ENCODE measurements at regions not wholly inside any gene's neighbourhood (a gene's known extent, or its start where the extent isn't known, plus 50 kb on each side); places are given as distances from the start of the nearest gene placed in this dataset.

DNA sequence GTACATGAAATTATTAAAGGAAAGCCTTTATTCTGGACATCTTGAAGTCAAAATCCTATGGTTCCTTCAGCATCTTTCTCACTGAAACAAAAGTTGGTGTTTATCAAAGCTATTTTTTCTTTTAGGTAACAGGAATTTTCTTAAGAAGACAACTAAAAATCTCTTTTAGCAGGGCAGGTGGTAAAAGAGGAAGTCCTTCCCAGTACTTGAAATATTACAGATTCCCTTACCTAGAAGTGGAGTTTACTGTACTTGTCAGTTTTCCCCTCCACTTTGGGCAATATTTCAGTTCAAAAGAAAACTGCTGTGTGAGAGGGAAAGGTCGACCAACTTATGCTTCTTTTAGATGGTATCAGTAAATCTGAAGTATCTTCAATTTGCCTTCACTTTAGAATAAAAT, 64.3 kb upstream of the TDRD3 start:
- Histone ChIP-seq H2AFZ (ENCODE audit: low read length) (no peak overlapping the region), H3K9ac (ENCODE audit: insufficient read depth, low read depth, low read length) (no peak overlapping the region), H3K4me2 (ENCODE audit: low read depth, low read length) (no peak overlapping the region), H3K79me2 (ENCODE audit: insufficient read depth, low read length) (no peaks in the 10 kb centered on the region), H3K4me3 (replicated peaks in 1 of 3; ENCODE audit: insufficient read depth in 1 of 3, low read depth in 2 of 3, low read length in 3 of 3) (no peak overlapping the region), H3K9me3 (ENCODE audit: low read length) (no peaks in the 10 kb centered on the region), H4K20me1 (ENCODE audit: insufficient read depth, low read length) (no peaks in the 10 kb centered on the region), H3K27ac (ENCODE audit: extremely low read length, insufficient read depth, low read length) (no peak overlapping the region), H3K36me3 (replicated peaks in 1 of 2; ENCODE audit: control insufficient read depth in 1 of 2, insufficient read depth in 2 of 2, low read length in 2 of 2) (no peaks in the 10 kb centered on the region), H3K27me3 (ENCODE audit: control insufficient read depth in 1 of 2, insufficient read depth in 2 of 2, low read length in 2 of 2) (0 out of 5 replicates have a peak, but pooled peaks cover 0 to 3% of the 10 kb centered on the region in 2 experiments), H3K4me1 (ENCODE audit: insufficient read depth, low read length) (no peaks in the 10 kb centered on the region)
- ChIA-PET CTCF (ENCODE audit: low intra/inter-chr PET ratio, low total read pairs) (no interaction called here), POLR2A (no interaction called here)
- 0% methylated on average over 1 of the region's 1 CpG for WGBS (ENCODE audit: low lambda C conversion rate)
- TF ChIP-seq, protein P1, sequence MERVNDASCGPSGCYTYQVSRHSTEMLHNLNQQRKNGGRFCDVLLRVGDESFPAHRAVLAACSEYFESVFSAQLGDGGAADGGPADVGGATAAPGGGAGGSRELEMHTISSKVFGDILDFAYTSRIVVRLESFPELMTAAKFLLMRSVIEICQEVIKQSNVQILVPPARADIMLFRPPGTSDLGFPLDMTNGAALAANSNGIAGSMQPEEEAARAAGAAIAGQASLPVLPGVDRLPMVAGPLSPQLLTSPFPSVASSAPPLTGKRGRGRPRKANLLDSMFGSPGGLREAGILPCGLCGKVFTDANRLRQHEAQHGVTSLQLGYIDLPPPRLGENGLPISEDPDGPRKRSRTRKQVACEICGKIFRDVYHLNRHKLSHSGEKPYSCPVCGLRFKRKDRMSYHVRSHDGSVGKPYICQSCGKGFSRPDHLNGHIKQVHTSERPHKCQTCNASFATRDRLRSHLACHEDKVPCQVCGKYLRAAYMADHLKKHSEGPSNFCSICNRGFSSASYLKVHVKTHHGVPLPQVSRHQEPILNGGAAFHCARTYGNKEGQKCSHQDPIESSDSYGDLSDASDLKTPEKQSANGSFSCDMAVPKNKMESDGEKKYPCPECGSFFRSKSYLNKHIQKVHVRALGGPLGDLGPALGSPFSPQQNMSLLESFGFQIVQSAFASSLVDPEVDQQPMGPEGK (CRISPR knock-in tag; IDR thresholded peaks at IDR 0.05) = no peak
- TF ChIP-seq, protein P2, sequence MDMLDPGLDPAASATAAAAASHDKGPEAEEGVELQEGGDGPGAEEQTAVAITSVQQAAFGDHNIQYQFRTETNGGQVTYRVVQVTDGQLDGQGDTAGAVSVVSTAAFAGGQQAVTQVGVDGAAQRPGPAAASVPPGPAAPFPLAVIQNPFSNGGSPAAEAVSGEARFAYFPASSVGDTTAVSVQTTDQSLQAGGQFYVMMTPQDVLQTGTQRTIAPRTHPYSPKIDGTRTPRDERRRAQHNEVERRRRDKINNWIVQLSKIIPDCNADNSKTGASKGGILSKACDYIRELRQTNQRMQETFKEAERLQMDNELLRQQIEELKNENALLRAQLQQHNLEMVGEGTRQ (IDR thresholded peaks at IDR 0.05; ENCODE audit: low read depth, low read length) = no peak
- TF ChIP-seq, protein P2 (CRISPR knock-in tag; IDR thresholded peaks at IDR 0.05; ENCODE audit: borderline replicate concordance) = no peak
- TF ChIP-seq FOXK2 (IDR thresholded peaks at IDR 0.05) (no peak), YEATS2 (CRISPR knock-in tag; IDR thresholded peaks at IDR 0.05; ENCODE audit: borderline replicate concordance) (no peak), ZNF746 (CRISPR knock-in tag; IDR thresholded peaks at IDR 0.05) (no peak), RAD51 (IDR thresholded peaks at IDR 0.05; ENCODE audit: borderline replicate concordance) (no peak), ZNF101 (CRISPR knock-in tag; IDR thresholded peaks at IDR 0.05; ENCODE audit: borderline replicate concordance, low read depth) (no peak), ZNF136 (CRISPR knock-in tag; IDR thresholded peaks at IDR 0.05; ENCODE audit: low read depth) (no peak), RFXANK (CRISPR knock-in tag; IDR thresholded peaks at IDR 0.05) (no peak)
- TF ChIP-seq, protein P3, sequence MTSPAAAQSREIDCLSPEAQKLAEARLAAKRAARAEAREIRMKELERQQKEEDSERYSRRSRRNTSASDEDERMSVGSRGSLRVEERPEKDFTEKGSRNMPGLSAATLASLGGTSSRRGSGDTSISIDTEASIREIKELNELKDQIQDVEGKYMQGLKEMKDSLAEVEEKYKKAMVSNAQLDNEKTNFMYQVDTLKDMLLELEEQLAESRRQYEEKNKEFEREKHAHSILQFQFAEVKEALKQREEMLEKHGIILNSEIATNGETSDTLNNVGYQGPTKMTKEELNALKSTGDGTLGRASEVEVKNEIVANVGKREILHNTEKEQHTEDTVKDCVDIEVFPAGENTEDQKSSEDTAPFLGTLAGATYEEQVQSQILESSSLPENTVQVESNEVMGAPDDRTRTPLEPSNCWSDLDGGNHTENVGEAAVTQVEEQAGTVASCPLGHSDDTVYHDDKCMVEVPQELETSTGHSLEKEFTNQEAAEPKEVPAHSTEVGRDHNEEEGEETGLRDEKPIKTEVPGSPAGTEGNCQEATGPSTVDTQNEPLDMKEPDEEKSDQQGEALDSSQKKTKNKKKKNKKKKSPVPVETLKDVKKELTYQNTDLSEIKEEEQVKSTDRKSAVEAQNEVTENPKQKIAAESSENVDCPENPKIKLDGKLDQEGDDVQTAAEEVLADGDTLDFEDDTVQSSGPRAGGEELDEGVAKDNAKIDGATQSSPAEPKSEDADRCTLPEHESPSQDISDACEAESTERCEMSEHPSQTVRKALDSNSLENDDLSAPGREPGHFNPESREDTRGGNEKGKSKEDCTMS (CRISPR knock-in tag; conservative IDR thresholded peaks at IDR 0.05) = no peak
- intact Hi-C loops (cut with micrococcal nuclease; ENCODE audit: unreplicated experiment) (loop anchor here (10.0 kb wide), 1 partner anchor 428 kb away; no protein-coding TSS in a partner anchor), in situ Hi-C loops (cut with HindIII; ENCODE audit: extremely low pct_ligation_motif_present, low pct_unique_long_range_greater_than_20kb) (no loop called here)
- no peak for ATAC-seq
- FAIRE-seq = no peak
- no TSS peak for BruUV-seq (replicated peaks)
- DNase-seq (ENCODE audit: low spot score) = no peak
